GM21786 (cell line): ENCODE measurements at regions not wholly inside any gene's neighbourhood (a gene's known extent, or its start where the extent isn't known, plus 50 kb on each side); places are given as distances from the start of the nearest gene placed in this dataset.

ENCODE experiments used
- ATAC-seq: cut with Tn5 transposase; IDR thresholded peaks from one replicate; pipeline ENCODE4 v1.9.1; 2021; ENCODE audit not compliant: unreplicated experiment

DNA sequence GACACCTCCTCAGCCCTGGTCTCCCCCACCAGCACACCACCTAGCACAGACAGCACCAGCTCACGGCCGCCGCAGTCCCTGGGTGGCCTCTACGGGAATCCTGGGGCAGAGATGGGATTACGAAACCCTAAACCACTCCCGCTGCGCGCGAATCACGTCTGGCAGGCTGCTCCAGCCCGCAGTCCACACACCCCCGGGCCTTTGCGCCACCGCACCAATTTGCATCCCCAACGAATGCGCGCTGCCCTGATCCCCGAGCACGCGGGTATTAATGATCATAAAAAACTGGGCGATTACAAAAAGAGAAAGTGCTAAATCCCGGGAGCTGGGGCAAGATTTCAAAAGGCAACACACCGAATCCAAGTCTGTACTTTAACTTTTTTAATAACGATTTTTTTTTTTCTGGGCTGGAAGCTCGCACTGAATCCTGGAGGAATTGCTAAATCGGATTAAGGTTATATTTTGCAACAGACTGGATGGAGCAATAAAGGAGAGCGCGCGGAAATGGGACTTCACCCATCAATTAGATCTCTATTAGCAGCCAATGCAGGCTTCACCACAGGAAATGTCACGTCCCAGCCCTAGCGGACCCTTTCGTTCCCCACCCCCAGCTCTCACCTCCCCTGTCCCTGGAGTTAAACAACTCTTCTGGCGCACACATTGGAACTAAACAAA, 69.8 kb upstream of the TMEM33 start:
- no peak for ATAC-seq

- no peak for ATAC-seq
Observed at GRCh38 chr4:41859087-41859486, 76.1 kb upstream of the TMEM33 start.

GRCh38 chr4:41857226-41857641, 78.0 kb upstream of the TMEM33 start:
- ATAC-seq: no peak

GRCh38 chr4:41856797-41857196, 78.4 kb upstream of the TMEM33 start:
- no peak for ATAC-seq

- no peak for ATAC-seq
Observed at GRCh38 chr4:41853973-41854372, 81.3 kb upstream of the TMEM33 start.

GRCh38 chr4:41852229-41852628, 83.0 kb upstream of the TMEM33 start:
- ATAC-seq: no peak

GRCh38 chr4:41851621-41852020, 83.6 kb upstream of the TMEM33 start:
- ATAC-seq: no peak

DNA sequence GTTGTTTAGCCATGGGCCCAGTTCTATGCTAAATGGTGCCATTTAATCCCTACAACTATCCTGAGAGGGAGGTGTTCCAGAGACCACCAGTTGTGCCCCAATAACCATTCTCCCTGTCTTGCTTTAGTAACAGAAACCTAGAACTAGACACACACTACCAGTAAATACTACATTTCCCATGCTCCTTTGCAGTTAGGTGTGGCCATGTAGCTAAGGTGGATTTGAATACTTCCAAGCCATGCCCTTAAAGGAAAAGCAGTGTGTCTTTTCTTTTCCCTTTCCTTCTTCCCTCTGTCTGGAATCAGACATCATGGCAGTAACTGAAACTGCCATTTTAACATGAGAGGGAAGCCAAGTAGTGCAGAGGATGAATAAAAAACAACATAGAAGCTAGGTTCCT, 90.9 kb upstream of the TMEM33 start:
- no peak for ATAC-seq

GRCh38 chr4:41839916-41840854, 91.7 kb upstream of the PHOX2B start:
- ATAC-seq: no peak

DNA sequence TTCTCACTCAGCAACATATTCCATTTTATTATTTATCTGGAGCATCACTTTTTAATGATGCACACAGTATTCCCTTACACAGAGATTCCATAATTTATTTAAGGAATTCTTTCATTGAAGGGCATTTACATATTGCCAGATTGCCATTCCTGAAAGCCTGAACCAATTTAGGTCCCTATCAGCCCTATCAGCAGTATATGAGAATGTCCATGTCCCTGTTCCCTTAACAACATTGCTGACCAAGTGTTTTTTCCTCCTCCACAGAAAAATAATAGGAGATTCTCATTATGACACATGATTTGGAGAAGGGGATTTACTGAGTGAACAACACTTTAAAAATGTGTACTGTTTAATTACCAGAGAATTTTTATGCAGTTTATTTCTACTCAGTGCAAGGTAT, 90.1 kb upstream of the PHOX2B start:
- no peak for ATAC-seq

GRCh38 chr4:41835321-41835995, 86.9 kb upstream of the PHOX2B start:
- ATAC-seq: no peak

GRCh38 chr4:41832961-41833360, 84.4 kb upstream of the PHOX2B start:
- no peak for ATAC-seq

GRCh38 chr4:41822325-41822724, 73.8 kb upstream of the PHOX2B start:
- ATAC-seq: no peak

GRCh38 chr4:41820473-41820872, 71.9 kb upstream of the PHOX2B start:
- no peak for ATAC-seq

DNA sequence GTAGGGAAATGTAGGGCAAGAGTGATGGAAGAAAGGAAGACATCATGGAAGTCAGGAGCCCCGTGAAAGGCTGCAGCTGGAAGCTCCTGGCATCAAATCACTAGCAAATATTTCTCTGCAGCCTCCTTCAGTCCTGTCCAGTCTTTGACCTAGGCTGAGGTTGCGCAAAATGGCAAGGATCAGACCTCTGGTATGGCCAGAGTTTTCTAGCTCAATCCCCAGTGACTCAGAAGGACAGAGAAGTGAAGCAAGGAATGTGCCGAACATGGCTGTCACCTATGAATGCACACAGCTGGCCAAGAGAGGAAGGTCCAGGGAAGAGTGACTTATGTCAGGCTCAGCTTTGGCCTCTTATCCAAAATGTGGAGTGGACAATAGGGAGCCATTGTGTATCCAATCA, 71.1 kb upstream of the PHOX2B start:
- no peak for ATAC-seq

DNA sequence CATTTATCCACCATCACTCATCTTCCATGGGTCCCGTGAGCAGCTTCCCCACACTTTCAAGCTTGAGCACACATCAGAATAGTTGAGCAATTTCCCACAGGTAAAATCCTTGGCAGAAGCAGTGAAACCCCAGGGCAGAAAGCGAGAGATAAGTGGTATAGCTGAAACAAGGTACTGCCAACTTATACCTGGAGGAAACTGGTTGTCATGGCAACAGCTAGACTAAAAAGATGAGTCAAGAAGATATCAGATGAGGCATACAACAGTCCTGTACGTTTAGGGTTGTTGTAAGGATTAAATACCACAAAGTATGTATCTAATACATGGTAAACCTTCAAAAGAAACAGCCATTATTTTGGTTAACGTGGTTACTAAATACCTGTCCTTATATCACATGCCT, 66.9 kb upstream of the PHOX2B start:
- ATAC-seq: no peak

DNA sequence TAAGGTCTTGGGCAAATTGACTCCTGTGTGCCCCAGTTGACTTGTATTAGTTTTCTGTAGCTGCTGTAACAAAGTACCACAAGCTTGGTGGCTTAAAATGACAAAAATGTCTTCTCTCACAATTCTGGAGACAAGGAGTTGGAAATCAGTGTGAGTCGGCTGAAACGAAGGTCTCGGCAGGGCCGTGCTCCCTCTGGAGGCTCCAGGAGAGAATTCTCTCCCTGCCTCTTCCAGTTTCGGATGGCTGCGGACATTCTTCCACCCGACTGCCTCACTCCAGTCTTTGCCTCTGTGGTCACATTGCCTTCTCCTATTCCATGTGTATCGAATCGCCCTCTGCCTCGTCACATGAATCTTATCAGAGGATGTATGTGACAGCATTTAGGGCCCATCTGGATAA, 66.0 kb upstream of the PHOX2B start:
- no peak for ATAC-seq

DNA sequence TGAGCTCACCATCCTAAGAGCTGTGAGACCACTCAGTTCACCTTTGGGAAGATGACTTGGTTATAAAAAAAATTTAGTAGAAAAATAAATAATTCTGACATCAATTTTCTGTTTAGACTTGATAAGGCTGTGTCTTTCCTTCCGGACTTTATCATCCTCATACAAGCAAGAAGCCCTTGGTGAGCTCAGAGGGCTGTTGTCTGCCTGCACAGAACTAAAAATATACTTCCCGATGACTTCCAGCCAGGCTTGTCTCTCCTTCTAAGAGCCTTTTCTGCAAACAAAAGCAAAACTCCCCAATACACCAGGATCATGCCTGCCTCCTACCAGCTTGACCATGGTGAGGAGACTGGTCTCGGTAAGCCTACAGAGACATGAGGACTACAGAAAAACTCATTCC, 58.3 kb upstream of the PHOX2B start:
- no peak for ATAC-seq

DNA sequence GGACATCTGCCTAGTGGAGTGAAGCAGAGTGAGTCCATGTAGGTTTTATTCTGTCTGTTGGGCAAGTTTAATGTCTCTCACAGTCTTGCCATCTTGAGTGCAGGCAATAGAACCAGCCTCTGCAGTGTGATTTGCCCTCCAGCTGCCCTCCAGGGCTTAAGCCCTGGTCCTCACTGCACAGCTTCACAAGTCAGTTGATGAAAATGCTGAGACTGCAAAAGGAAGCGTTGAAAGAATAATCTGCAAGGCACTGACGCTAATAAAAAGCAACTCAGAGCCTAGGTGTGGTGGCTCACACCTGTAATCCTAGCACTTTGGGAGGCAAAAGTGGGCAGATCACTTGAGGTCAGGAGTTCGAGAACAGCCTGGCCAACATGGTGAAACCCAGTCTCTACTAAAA, 54.1 kb upstream of the PHOX2B start:
- ATAC-seq: no peak

GRCh38 chr4:41799126-41799525, 50.6 kb upstream of the PHOX2B start:
- ATAC-seq: no peak
